Ovary (tissue), 7 donors: ENCODE measurements at regions not wholly inside any gene's neighbourhood (a gene's known extent, or its start where the extent isn't known, plus 50 kb on each side); places are given as distances from the start of the nearest gene placed in this dataset.

Experiments used
- DNase-seq, 5 donors: peaks; one replicate each; pipeline ENCODE4 v3.0.0-alpha.2; 2019 to 2020
- H3K27ac ChIP-seq, 2 donors: fragments of 200-600 bp; one replicate each; pipeline versions ENCODE4 v1.5.1 to v1.8.0; 2019 to 2022
- H3K27me3 ChIP-seq: fragments of 200-600 bp; one replicate; pipeline ENCODE4 v1.8.0; 2022
- H3K36me3 ChIP-seq: fragments of 200-600 bp; sonication (generic); one replicate; pipeline ENCODE4 v1.5.1; 2019
- H3K4me1 ChIP-seq: one replicate; pipeline ENCODE4 v1.8.1; 2013; ENCODE audit warnings: mild to moderate bottlenecking, moderate library complexity; ENCODE audit not compliant: insufficient read depth
- H3K4me3 ChIP-seq: fragments of 200-600 bp; sonication (generic); one replicate; pipeline ENCODE4 v1.5.1; 2017
- H3K9me3 ChIP-seq, 2 donors: fragments of 200-600 bp in 1 of 2; sonication (generic) in 1 of 2; one replicate each; pipeline versions ENCODE4 v1.5.1 to v1.8.1; 2013 to 2019; ENCODE audit warnings: mild to moderate bottlenecking in 1 of 2, moderate library complexity in 1 of 2
- EP300 ChIP-seq: sonication (generic); formaldehyde crosslinking; IDR thresholded peaks from one replicate; pipeline ENCODE4 v1.6.1; 2017; ENCODE audit warnings: antibody characterized with exemption
- POLR2A ChIP-seq: fragments of 450-650 bp; IDR thresholded peaks from one replicate; pipeline ENCODE4 v1.6.1; 2017; ENCODE audit warnings: antibody characterized with exemption, mild to moderate bottlenecking, moderate library complexity
- WGBS, 3 donors: extraction: QIAGEN DNeasy Blood & Tissue Kit in 1 of 3; methylation state at CpG; one replicate each; pipeline versions ENCODE4 v1.1.5 to v1.1.7; 2013 to 2017; 5-methylcytosine and 5-hydroxymethylcytosine counted together
- intact Hi-C, 4 donors: fragments of 100-400 bp; cut with DNase I; formaldehyde crosslinking; loops; one replicate each; pipeline versions ENCODE4 v1.11.0 to v1.15.1; 2022 to 2023
- TF ChIP-seq, protein P1 (sequence below), 3 donors: fragments of 450-650 bp in 2 of 3; fragments of 200-600 bp in 1 of 3; IDR thresholded peaks; one replicate each; pipeline versions ENCODE4 v1.5.1 to v1.8.0; 2016 to 2022; ENCODE audit warnings: antibody characterized with exemption in 3 of 3, mild to moderate bottlenecking in 1 of 3
- donor health status: DM: no; HTN: no; CAD: no; lungs with moderate emphysema.
- donor health status: DM: no; HTN: no; CAD: no.
- donor health status: Bipolar disorder and iron deficiency.
- donor health status: DM: no; HTN: no; CAD: no.
- donor health status: DM: yes; HTN: yes; CAD: no.

DNA sequence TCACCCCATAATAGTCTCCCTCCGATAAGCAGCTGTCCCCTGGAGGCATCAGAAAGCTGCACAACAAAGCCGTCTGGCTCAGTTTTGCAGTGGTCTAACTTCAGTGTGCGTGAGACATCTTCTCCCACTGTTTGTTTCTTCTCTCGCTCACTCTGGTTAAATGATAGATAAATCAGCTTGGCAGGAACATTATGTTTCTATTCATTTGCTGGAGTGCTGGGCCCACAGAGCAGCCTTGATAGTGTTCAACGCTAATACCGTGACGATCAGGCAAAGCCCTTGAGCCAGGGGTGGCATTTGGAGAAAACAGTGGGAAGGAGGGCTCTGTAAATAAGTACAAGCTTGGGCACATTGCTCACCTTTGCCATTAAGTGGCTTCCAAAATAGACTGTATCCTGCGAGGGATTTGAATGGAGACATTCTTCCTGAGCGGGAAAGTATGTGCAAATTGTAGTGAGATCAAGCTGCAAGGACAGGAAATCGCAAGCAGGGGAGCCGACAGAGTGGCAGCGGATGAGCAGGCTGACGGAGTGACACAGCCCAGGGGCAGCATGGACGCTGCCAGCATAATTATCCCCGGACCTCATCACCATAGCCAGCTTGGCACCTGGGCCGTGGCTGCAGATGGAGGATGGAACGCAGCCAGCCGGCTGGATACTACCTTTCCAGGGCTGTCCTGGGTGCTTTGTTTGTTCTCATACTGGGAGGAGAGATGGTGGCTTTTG, 256.8 kb upstream of the FZD8 start:
- Histone ChIP-seq H3K9me3 (no peaks in the 10 kb centered on the region), H3K27me3 (no peaks in the 10 kb centered on the region), H3K4me1 (peaks cover 6% of the 10 kb centered on the region), H3K4me3 (no peak overlapping the region), H3K27ac (no peak overlapping the region), H3K36me3 (no peaks in the 10 kb centered on the region)
- TF ChIP-seq EP300 (no peak), POLR2A (no peak)
- TF ChIP-seq, protein P1, sequence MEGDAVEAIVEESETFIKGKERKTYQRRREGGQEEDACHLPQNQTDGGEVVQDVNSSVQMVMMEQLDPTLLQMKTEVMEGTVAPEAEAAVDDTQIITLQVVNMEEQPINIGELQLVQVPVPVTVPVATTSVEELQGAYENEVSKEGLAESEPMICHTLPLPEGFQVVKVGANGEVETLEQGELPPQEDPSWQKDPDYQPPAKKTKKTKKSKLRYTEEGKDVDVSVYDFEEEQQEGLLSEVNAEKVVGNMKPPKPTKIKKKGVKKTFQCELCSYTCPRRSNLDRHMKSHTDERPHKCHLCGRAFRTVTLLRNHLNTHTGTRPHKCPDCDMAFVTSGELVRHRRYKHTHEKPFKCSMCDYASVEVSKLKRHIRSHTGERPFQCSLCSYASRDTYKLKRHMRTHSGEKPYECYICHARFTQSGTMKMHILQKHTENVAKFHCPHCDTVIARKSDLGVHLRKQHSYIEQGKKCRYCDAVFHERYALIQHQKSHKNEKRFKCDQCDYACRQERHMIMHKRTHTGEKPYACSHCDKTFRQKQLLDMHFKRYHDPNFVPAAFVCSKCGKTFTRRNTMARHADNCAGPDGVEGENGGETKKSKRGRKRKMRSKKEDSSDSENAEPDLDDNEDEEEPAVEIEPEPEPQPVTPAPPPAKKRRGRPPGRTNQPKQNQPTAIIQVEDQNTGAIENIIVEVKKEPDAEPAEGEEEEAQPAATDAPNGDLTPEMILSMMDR (IDR thresholded peaks at IDR 0.05): no peak
- DNase-seq: no peak
- 24 to 43% (median 31%) methylated on average over 18 of the region's 18 CpGs for WGBS, 3 donors
- intact Hi-C loops: no loop called here

DNA sequence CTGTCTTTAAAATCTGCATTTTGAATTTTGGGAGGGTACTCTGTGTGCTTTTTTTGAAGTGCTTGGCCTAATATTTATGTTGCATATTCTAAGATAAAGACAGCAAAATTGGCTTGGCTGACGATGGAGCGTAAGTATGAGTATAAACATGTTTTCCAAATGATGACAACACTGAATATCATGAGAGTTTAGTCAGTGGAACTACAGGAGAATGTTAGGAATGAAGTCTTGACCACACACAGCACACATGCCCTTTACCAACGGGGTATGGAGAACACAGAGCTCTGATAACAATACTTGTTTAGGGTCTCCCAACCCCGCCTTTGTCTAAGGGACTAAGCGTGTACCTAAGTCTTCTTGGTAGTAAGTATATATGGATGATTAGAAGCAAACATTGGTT, 253.9 kb upstream of the FZD8 start:
- no peak overlapping the region for H3K27ac ChIP-seq
- peaks cover 6% of the 10 kb centered on the region for H3K4me1 ChIP-seq
- WGBS, 3 donors: 11 to 23% (median 22%) methylated on average over 5 of the region's 5 CpGs
- no peaks in the 10 kb centered on the region for H3K36me3 ChIP-seq
- no peaks in the 10 kb centered on the region for H3K27me3 ChIP-seq
- intact Hi-C loops: no loop called here
- no peak overlapping the region for H3K4me3 ChIP-seq
- H3K9me3 ChIP-seq: no peaks in the 10 kb centered on the region
- no peak for TF ChIP-seq EP300
- TF ChIP-seq POLR2A: no peak
- TF ChIP-seq, protein P1 (IDR thresholded peaks at IDR 0.05): no peak
- no peak for DNase-seq

DNA sequence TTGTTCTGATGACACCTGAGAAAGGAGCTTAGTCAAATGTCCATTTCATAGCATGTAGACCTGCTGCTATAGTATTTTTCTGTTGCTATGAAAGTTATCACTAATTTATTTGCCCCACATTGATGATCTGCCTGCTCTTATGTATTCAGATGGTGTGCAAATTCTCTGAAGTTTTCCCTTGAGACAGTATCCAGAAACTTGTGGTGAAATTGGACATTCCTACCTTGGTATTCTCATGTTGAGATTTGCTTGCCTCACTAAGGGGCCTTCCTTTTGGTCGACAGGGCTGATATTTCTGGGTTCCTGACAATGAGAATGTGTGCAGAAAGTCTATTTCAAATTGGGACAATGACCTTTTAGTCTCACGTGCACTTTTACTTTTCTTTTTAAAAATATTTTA, 253.2 kb upstream of the FZD8 start:
- Histone ChIP-seq H3K27ac (no peak overlapping the region), H3K4me3 (no peak overlapping the region), H3K9me3 (no peaks in the 10 kb centered on the region), H3K27me3 (no peaks in the 10 kb centered on the region), H3K4me1 (peaks cover 6% of the 10 kb centered on the region), H3K36me3 (no peaks in the 10 kb centered on the region)
- intact Hi-C loops: no loop called here
- no peak for DNase-seq
- TF ChIP-seq, protein P1 (IDR thresholded peaks at IDR 0.05): no peak
- TF ChIP-seq POLR2A (no peak), EP300 (no peak)
- WGBS, 3 donors: 11 to 19% (median 17%) methylated on average over 2 of the region's 2 CpGs

DNA sequence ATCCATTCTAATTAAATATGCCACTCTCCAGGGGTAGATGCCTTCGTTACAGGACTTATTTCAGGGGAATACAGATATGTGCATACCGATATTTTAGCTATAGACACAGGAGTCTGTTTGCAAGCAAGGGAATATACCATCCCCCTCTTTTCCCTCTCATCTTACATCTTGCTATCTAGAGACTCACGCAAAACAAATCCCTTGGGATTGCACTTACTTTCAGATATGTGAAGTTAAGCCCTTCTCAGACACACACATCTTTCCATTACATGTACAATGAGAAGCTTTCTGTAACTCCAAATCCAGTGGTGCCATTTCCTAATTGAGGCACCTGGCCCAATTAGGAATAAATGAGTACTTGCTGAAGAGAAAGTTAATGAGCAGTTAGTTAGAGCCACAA, 250.4 kb upstream of the FZD8 start:
- H3K36me3 ChIP-seq: no peaks in the 10 kb centered on the region
- H3K9me3 ChIP-seq: no peaks in the 10 kb centered on the region
- peaks cover 2% of the 10 kb centered on the region for H3K4me1 ChIP-seq
- H3K4me3 ChIP-seq: no peak overlapping the region
- 94 to 97% (median 95%) methylated on average over 3 of the region's 3 CpGs for WGBS, 3 donors
- intact Hi-C loops: no loop called here
- no peak for DNase-seq
- H3K27ac ChIP-seq: no peak overlapping the region
- no peaks in the 10 kb centered on the region for H3K27me3 ChIP-seq
- TF ChIP-seq EP300 (no peak), POLR2A (no peak)
- TF ChIP-seq, protein P1 (IDR thresholded peaks at IDR 0.05): no peak
